GM21619 (cell line): ENCODE measurements at regions not wholly inside any gene's neighbourhood (a gene's known extent, or its start where the extent isn't known, plus 50 kb on each side); places are given as distances from the start of the nearest gene placed in this dataset.

ENCODE experiments used
- ATAC-seq: cut with Tn5 transposase; IDR thresholded peaks from one replicate; pipeline ENCODE4 v1.9.1; 2021; ENCODE audit not compliant: unreplicated experiment

GRCh38 chr3:117243657-117244056 lies 534.1 kb downstream of the TUSC7 start:
- no peak for ATAC-seq

GRCh38 chr3:117246771-117247555 lies 537.4 kb downstream of the TUSC7 start:
- ATAC-seq: no peak

- no peak for ATAC-seq
Measured at GRCh38 chr3:117248153-117248552, 538.6 kb downstream of the TUSC7 start.

GRCh38 chr3:117252208-117252607 lies 542.6 kb downstream of the TUSC7 start:
- no peak for ATAC-seq

DNA sequence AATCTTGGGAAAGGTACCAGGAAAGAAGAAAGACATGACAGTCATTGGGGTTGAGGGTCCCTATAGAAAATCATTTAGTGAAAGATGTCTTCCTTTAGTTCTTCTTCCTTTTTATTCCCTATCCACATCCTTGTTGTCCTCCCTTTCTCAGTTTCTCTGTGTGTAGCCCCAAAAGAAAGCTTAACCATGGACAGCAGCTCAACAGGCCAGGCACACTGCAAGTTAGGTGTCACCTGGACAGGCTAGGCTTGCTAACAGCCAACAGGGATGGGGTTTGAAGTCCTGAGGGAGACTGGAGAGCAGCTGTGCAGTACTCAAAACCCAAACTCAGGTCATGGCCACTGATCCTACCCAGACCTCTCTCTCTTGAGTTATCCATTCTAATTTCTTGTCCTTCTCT lies 543.1 kb downstream of the TUSC7 start:
- no peak for ATAC-seq

DNA sequence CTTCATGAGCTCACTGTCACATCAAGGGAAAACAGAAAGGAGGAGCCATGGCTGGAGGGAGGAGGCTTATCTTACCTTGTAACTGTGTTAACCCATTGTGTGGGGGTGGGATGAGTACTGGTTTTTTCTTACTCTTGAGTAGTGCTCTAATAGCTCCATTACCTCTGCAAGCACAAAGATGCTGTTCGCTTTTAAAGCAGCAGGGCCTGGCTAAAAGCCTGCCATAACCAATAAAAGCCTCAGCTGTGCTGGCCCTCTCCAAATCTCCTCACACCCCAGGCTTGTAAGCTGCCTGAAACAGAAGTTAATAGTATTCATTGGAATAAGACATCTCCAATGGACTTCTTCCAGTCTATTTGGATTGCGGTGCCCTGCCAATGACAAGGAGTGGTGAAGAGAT lies 544.1 kb downstream of the TUSC7 start:
- no peak for ATAC-seq

DNA sequence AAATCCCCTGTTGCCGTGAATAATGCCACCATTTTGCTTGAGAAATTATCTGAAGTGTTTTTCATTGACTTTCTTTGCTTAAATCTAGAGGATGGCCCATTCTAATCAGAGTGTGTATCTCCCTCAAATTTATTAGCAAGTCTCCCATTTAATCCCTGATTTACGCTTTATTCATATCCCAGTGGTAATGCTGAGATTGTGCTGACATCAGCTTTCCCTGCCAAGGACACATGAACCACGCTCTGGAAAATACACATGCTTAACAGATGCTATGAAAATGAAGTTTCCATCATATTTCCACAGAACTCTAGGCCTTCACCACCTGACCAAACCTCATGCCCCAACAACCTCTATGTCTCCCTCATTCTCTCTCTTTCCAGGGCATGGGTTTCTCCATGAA lies 545.4 kb downstream of the TUSC7 start:
- no peak for ATAC-seq

DNA sequence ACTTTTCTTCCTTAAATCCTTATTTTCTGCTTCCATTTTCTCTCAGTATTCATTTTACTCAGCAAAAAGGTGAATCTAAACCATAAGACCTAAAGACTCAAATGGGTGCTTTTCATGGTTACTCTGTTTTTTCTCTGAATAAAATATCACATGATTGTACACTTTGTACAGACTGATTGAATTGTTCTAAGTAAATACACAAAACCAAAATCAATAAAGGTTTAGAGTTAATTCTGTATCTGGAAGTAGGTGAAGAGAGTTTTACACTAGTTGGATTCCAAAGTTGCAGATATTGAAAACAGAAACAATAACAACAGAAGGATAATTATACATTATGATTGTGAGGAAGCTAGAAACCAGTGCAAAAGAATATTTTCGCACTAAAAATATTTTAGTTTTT lies 546.2 kb downstream of the TUSC7 start:
- no peak for ATAC-seq

DNA sequence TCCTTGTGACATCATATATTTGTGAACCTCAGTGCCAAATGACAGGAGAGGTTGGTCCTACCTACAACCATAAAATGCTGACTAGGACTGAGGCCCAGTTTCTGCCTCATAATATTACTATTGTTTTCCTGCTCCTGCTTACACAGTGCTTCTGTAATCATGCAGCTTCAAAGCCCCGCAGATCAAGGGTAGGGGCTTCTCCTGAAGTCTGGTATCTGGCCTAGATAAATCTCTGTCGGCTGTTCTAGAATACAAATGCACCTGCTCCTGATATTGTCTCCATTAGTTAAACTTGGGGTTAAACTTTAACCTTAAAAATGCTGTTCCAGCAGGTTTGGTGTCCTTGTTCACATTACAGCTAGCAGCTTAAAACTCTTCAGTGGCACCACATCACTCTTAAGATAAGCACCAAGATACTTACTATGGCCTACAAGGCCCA lies 552.4 kb downstream of the TUSC7 start:
- ATAC-seq: no peak

DNA sequence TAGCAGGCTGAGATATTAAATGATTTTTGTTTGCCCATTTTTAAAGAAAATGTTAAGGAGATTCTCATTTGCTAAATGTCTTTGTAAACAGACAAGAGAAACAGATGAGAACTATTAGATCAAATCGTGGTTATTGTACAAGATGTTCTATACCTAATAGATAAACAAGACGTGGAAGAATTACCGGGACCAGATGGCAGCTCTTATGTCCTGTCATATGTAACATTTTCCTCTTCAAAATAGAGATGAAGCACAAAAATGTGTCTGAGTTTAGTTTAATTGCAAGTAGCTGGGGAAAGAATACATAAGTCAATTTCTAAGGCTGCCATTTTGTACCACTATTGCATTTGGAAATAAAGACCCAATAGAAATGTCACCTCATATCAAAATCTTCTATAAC lies 553.7 kb downstream of the TUSC7 start:
- ATAC-seq: no peak

DNA sequence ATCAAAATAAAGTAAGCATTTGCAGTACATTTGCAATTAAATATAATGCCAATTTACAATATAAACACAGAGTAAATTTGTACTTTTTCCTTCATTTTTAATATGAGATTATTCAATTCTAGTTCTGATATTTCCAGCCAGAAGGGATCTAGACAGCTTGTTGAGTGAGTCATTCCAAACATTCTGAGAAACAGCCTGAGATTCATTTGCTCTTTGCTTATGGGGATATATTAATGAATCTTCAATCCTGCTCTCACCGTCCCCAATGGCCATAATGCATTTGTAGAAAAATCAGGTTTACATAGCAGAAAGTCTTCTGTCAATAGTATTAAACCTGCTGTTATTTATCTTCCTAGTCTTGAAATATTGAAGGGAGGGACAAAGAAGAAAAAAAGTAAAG lies 554.2 kb downstream of the TUSC7 start:
- ATAC-seq: no peak

- no peak for ATAC-seq
Measured at GRCh38 chr3:117264204-117264994, 554.8 kb downstream of the TUSC7 start.

GRCh38 chr3:117266806-117267205 lies 557.2 kb downstream of the TUSC7 start:
- ATAC-seq: no peak

DNA sequence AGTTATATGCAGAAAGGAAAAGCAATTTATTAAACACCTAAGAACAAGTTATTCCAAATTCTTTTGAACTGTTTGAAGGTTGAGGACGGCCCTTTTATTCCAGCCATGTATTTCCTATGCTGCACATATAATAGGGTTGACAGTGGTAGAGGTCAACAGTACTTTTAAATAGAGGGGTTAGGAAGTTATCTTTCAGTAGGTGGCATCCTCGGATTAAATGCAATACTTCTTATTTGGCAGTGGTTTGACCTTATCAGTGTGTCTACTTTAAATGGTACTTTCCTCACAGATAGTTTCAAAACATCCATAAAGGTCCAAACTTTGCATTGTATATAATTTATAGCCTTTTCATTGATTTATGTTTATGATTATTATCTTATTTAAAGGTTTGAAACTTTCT lies 558.7 kb downstream of the TUSC7 start:
- no peak for ATAC-seq

DNA sequence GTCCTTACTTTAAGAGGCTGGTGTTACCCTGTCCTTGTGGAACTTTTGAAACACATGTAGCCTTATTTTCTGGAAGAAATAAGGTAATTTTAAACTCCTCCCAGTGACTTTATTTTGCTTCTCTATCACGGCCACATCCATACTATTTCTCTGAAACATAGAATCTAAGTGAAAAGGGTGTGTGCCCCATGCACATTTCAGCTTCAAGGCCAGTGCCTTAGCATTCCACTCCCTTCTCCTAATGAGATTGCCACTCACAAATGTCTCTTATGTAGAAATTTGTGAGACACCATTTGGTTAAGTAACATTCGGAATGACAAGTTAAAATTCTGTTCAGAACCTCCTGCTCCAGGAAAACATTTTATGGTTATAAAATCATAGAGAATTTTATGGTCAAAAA lies 562.7 kb downstream of the TUSC7 start:
- no peak for ATAC-seq

- ATAC-seq: no peak
Measured at GRCh38 chr3:117272876-117273523, 563.4 kb downstream of the TUSC7 start.

GRCh38 chr3:117277816-117278215 lies 568.2 kb downstream of the TUSC7 start:
- no peak for ATAC-seq

DNA sequence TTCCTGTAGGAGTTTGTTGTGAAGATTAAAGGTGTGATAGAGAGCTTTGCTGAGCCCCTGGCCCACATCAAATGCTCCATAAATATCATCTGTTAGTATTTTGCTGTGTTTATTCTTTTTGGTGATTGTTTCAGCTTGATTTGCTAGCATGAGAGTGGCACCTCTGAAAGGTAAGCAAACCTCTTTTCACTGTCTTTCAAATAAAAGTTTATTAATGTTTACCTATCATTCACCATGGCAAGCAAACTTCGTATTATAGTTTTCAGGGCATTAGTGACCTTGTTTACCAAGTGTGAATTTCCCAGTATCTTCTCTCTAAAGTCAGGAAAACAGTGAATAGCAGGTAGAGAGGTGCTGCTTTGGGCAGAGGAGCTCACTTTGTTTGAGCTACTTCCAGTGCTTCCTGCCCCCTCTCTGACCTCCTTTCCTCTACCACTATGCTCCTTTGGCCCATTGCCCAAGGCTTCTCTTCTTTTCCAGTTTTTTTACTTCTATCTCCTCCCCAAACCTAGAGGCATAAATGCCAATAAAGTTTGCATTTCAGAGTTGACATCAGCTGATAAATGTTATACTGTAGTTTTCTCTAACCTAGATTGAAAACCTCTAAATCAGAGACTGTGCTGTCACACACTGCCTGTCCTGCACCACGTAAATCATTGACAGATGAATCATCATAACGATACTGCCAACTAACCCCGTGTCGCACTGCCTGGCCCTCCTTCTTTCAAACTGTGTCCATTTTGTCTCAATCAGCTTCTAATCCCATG lies 569.0 kb downstream of the TUSC7 start:
- peak; percentile 98 for ATAC-seq

DNA sequence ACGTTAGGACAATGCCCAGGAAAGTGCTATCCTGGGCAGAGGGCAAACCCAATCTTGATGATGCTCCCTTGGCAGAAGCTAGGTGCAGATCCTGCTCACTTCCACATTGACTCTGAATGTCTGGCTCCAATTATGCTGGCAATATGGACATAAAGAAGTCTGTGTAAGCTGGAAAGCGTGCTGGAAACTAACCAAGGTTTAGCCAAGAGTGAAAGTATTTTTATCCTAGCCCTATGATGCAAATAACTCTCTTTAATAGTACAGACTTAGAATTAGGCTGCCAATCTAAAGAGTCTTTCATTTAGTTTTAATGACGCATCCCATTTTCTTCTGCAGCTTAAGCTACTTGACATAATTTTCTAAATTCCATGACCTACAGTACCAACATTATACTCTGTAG lies 571.8 kb downstream of the TUSC7 start:
- no peak for ATAC-seq

DNA sequence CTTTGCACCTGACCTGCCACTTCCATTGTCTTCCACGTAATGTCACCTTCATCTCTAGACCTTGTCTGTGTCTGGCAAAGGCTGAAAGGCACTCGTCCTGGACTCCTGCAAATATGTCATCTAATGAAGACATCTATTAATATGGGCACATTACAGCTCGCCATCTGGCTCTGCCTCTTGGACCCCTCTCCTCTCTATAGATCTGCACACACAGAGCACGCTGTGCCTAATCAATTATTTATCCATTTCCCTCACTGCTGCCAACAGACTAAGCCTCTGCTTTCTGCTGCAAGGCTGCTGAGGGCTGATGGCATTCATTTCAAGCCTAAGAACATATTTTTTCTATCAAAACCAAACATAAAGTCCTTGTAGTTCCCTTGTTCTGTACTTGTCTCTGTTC lies 573.0 kb downstream of the TUSC7 start:
- no peak for ATAC-seq

- ATAC-seq: no peak
Measured at GRCh38 chr3:117285737-117286136, 576.2 kb downstream of the TUSC7 start.
